Loucy (cell line): ENCODE measurements at regions not wholly inside any gene's neighbourhood (a gene's known extent, or its start where the extent isn't known, plus 50 kb on each side); places are given as distances from the start of the nearest gene placed in this dataset.

Source experiments
- EZH2phosphoT487 ChIP-seq: fragments of 200-600 bp; IDR thresholded peaks from 2 replicates; pipeline ENCODE4 v1.6.1; 2018; ENCODE audit warnings: antibody characterized with exemption, mild to moderate bottlenecking, moderate library complexity, borderline replicate concordance
- TF ChIP-seq, protein P1 (sequence below): fragments of 200-600 bp; sonication (generic); conservative IDR thresholded peaks from 2 replicates; pipeline ENCODE4 v1.5.1; 2014; ENCODE audit warnings: mild to moderate bottlenecking, antibody characterized with exemption, low read length

DNA sequence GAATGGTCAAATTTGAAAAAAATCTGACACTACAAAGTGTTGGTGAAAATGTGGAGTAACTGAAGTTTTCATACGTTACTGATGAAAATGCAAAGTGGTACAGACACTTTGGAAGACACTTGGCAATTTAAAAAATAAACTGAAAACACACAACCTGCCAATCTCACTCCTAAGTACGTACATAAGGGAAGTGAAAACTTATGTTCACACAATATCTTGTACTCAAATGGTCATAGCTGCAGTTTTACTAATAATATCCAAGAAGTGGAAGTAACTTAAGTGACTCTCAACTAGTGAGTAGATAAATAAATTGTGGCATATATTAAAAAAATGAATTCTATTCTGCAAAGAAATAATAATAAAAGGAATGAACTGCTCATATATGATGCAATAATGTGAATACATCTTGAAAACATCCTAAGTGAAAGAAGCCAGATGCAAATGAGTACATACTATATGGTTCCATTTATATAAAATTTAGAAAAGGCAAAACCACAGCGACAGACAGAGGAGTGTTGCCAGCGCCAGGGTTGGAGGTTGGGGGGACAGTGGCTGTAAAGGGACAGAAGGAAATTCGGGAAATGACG lies 198.2 kb downstream of the ERMARD start:
- TF ChIP-seq, protein P1, sequence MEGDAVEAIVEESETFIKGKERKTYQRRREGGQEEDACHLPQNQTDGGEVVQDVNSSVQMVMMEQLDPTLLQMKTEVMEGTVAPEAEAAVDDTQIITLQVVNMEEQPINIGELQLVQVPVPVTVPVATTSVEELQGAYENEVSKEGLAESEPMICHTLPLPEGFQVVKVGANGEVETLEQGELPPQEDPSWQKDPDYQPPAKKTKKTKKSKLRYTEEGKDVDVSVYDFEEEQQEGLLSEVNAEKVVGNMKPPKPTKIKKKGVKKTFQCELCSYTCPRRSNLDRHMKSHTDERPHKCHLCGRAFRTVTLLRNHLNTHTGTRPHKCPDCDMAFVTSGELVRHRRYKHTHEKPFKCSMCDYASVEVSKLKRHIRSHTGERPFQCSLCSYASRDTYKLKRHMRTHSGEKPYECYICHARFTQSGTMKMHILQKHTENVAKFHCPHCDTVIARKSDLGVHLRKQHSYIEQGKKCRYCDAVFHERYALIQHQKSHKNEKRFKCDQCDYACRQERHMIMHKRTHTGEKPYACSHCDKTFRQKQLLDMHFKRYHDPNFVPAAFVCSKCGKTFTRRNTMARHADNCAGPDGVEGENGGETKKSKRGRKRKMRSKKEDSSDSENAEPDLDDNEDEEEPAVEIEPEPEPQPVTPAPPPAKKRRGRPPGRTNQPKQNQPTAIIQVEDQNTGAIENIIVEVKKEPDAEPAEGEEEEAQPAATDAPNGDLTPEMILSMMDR: no peak
- TF ChIP-seq EZH2phosphoT487: no peak
